Embryonic facial prominence (tissue), 1 donor: ENCODE measurements at regions not wholly inside any gene's neighbourhood (a gene's known extent, or its start where the extent isn't known, plus 50 kb on each side); places are given as distances from the start of the nearest gene placed in this dataset.

Experiments used
- DNase-seq: peaks from one replicate; pipeline ENCODE4 v3.0.0-alpha.2; 2016; ENCODE audit errors: extremely low spot score

DNA sequence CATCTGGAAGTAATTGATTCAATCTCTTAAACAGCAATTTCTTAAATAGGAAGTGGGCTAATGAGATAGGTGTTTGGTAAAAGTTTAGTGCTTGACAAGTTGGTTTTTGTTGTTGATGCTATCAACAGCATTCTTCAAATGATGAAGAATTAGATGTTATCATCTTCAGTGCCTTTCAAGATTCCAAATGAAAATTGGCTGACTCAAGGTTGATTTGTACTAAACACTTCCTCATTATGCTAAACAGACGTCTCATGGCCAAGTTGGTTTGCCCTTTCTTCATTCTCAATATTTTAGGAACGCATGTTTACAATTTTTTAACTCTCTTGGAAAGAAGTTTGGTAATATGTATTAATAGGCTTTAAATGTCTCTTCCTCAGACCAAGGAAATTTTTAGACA, 86.0 kb downstream of the MID1IP1 start:
- no peak for DNase-seq

DNA sequence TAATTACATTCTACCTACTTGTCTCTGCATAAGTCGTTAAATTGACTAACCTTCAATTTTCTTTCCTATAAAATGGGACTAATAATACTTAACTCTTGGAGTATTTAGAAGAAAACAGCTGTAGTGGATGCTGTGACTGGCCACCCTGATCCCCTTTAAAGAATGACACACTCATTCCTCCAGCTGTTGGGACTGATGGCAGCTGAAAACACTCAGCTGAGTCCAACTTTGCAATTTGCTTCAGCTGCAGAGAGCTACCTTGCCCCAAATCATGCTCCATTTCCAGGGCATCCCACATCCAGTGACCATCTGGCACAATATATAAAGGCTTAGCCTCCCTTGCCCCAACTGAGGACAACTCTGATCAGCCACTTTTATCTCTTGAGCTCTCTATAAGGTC, 89.1 kb downstream of the MID1IP1 start:
- DNase-seq = no peak

DNA sequence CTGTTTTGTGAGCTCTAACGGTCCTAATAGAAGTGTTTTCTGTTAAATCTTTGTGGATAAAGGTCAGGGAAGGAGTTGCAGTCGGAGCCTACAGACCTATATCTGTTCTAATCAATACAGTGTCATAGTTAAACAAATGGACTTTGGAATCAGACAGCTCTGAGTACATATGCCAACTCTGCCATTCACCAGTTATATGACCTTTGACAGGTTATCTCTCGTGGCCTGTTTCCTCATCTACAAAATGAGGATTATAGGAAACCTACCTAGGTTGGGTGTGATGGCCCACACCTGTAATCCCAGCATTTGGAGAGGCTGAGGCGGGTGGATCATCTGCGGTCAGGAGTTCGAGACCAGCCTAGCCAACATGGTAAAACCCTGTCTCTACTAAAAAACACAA, 89.7 kb downstream of the MID1IP1 start:
- DNase-seq = no peak

DNA sequence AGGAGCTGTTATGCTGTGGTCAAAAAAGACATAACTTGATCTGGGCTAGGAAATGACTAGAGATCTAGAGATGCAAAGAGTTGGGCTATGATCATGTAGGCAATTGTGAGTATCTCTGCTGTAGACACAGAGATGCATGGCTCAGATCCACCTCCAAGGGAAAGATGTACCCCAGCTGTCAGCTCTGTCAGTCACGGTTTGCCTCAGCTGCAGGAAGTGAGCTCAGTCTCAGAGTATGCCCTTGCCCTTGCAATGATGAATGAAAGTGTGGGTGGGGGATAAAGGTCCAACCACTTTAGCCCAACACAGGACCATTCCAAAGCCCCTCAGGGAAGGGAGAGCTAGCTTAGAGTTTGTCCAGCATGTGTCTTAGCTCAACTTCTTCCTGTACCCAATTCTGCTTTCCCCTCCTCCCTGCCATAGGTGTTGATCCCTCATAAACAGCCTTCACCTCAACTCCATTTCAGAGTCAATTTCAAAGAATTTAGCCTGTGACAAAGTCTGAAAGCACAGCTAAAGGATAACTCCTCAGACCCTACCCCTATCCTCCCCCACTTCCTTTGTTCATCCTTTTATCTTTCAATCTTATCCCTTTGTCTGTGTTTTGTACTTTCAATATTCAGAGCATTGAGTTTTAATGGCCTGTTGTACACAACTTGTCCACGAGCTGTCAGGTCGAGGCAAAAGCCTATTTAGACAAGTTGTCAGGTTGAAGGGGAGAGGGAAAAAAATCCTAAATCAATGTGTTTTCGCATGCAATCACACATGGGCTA, 90.6 kb downstream of the MID1IP1 start:
- DNase-seq = no peak

DNA sequence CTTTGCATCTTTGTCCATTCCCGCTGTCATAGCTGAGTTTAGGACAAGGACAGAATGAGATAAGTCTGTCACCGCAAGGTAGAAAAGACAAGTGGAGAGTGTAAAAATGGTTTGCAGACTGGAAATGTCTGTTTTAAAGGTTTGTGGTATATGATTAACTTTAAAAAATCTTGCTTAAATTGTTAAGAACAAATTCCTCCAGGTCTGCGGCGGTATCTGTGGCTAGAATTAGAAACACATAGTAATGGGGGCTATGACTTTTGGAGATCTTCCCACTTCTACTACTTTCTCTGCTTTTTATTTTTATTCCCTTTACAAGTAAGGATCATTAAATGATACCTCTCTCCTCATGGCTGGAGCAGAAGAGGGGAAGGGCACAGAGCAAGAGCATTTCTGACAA, 92.2 kb downstream of the MID1IP1 start:
- no peak for DNase-seq

DNA sequence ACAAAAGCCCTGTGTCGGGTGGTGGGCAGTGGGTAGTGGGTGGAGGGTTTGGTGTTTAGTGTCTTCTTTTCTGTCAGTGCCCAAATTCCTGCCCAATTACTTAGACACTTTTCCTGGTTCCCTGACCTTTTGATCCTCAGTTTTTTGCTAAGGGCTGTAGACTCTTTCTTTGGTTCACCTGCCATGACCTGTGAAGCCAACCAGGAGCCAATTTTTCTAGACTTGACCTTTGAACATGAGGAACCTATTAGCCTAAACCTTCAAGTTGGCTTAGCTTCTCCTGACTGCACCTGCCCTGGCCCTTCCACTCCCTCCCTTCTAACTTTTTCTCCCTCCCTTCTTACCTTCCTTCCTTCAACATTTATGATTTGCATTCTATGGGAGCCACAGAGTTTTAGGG, 94.5 kb downstream of the MID1IP1 start:
- DNase-seq = no peak

DNA sequence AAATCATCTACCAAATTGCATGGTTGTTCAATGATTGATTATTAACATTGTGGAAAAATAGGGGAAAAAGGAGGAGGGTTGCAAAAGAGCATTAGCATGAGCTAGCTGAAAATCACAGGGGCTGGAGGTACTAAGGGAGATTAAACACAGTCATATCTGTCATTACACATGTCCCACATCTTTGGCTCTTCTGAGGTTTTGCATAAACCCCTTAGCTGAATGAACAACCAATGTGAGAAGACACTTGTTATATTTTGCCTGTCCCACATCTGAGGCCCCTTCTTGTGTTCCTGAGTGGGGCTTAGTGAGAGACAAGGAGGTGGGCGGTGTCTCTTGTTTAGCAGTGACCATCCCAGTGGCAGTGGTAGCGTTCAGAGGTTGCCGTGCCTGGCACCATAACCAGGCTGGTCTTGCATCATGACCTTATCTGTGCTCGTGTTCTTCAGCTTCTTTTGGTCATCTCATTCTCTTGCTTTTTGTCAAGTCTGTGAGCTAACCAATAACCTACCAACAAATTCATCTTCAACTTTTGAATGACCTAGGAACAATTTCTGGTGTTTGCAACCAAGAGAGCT, 95.6 kb downstream of the MID1IP1 start:
- no peak for DNase-seq

DNA sequence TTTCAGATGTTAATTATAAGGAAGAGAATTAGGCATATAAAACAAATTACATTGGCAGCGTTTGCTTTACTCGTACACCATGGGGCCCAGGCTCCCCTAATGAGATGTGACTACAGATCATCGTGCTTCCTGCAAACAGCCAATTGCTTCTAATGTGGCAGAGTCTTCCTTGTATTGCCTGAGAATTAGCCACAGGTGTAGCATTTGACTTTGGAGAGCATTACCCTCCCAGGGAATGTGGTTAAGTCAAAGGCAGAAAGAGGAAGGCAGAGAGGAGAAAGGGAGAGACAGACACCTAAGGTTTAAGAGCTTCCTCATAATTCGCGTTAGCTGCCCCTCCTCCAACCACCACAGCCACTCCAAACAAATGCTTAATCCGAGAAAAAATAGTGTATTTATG, 97.0 kb downstream of the MID1IP1 start:
- DNase-seq = no peak

DNA sequence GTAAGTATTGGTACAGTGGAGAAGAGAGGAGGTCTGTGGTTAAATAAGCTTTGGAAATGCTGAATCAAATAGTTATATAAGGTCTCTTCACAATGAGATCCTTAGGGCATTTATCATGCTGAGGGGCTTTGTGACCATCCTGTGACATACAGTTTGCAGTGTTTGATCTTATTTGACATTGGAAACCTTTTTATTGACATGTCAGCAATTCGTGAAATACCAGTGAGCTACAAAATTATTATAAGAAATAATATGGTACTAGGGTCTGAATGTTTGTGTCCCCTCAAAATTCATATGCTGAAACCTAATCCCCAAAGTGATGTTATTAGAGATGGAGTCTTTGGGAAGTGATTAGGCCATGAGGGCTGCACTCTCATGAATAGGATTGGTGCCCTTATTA, 98.4 kb downstream of the MID1IP1 start:
- DNase-seq = no peak

DNA sequence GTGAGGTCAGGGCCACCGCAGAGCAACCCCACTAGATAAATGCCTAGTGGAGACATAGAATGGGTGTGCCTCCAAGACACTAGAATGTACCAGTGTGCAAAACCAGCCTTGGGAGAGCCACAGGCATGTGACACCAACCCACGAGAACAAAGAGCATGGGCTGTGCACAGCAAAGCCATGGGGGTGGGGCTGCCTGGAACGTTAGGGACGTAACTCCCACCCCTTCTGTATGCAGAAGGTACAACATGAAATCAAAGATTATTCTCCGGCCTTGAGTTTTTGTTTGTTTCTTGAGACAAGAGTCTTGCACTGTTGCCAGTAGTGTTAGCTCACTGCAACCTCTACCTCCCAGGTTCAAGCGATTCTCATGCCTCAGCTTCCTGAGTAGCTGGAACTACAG, 99.5 kb downstream of the MID1IP1 start:
- DNase-seq = no peak

DNA sequence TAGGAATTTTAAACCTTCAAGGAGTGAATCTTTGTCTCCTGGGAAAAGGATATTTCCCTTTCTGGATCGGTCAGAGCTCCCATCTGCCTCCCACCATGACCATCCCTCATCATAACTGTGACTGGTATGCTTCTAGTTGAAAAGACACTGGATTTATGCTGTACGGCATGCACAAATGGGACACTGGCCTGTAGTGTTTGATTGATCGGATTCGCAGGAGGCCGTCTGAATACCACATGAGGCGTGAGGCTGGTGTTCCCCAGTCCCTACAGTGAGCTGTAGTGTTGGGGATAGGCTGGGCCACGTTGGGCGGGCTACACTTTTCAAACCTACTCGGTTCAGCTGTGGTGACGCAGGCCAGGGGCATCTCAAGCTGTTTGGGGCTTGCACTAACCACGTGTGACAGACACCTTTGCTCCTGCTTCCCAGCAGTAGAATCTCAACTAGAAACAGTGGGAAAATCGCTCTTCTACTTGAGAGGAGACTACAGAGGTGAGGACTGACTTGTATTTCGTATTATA, 101.8 kb downstream of the MID1IP1 start:
- DNase-seq = no peak

DNA sequence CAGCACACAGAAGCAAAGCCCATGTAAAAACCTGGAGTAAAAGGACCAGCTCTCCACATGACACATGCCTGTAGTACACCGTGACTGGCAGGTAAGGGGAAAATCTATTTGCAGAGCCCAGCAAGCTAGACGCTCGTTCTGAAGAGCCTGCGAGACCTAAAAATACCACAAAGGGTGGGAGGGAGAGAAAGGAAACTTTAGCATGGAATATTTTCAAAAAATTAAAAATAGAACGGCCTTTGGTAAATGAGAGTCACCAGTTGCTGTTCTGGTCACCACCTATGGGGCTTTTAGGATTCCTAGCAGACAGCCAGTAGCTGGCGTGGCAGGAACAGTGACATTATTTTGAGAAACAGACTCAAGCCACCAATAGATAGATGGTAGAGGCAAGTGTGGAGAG, 115.5 kb downstream of the MID1IP1 start:
- no peak for DNase-seq

DNA sequence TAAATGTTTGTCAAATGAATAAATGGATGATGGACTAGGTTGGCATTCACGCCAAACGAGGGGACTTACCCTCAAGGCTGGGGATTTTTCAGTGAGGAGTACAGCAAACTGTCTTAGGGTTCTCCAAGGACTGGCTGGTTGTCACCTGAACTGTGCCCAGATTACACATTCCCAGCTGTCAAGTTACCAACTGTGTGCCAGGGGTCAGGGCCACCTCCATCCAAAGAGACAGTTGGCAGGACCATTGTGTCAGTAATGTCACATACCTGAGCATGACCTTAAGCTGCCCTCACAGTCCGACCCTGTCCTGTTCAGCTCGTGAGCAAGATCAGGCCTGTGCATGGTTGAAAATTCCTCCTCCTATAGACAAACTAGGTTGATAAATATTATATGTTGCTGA, 116.7 kb downstream of the MID1IP1 start:
- no peak for DNase-seq

DNA sequence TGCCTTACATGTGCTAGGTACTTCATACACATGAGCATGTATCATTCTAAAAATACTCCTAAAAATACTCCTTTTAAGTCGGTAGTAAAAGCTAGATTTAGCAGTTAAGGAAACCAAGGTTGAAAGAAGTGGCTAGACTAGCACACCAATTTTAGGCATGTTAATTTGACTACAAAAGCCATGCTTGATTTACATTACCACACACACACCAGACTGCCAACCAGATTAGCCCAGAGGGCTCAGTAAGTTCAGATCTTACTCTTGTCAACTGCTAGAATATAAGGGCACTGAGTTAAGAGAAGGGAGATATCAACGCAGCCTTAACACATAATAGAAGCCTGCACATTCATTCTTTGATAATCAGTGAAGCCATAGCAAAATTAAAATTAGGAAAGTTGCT, 117.9 kb downstream of the MID1IP1 start:
- no peak for DNase-seq

DNA sequence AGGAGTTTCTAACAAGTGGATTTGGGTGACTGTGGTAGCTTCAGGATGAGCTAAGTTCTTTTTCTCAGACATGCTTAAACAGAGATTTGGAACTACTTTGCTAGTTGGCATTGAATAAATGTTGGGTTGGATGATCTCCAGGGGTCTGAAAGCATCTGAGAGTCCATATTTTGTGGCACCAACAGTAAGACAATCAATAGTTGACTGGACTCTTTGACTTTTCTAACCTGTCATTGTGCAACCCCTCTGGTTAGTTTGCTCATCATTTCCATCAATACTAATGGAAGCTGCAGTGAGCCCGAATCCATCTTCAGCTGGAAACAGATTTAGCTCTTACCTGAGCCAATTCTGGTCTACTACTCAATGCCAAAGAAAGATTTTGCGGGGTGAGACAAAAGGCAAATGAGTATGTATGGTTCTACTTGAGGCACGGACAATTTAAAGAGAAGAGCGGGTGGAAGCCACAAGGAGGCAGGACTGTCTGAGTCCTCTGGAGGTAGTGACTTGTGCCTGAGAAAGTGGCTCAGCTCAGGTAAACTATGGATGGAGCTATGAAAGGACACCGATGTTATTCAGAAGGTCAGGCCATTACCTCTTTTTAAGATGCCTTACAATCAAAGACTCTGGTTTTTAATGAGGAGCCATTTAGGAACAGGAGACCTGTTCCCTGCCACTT, 118.7 kb downstream of the MID1IP1 start:
- DNase-seq = no peak

DNA sequence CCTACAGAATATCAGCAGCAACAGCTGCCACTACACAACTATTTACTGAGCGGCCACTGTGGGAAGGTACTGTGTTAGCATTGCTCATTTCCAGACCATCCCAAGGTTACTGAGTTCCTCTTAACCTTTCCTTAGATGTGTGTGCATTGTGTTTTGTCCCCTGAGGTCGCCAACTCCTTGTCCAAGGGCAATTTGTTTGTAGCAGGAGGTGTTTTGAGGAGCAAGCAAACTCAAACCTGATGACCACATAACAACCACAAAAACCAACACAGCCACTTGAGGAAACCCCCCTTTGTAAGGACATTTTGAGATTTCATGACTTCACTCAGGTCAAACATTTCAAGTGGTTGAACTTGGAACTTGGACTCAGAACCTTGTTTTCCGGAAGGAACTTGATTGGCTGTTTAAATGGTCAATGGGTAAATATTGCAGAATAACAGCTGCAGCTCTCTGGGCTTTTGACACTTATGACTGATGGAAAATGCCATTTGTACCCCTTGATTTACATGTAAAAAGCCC, 122.3 kb downstream of the MID1IP1 start:
- DNase-seq = no peak

DNA sequence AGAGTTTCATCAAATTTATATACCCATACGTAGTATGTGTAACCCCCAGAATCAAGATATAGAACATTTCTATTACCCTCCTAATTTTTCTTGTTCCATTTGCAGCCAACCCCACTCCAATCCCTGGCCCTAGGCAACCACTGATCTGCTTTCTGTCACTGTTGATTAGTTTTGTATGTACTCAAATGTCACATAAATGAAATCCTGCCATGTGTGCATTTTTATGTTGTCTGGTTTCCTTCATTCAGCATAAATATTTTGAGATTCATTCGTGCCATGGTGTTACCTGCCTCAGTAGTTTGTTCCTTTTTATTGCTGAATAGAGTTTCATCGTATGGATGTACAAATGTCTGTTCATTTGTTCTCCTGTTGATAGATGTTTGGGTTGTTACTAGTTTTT, 126.3 kb downstream of the MID1IP1 start:
- no peak for DNase-seq

DNA sequence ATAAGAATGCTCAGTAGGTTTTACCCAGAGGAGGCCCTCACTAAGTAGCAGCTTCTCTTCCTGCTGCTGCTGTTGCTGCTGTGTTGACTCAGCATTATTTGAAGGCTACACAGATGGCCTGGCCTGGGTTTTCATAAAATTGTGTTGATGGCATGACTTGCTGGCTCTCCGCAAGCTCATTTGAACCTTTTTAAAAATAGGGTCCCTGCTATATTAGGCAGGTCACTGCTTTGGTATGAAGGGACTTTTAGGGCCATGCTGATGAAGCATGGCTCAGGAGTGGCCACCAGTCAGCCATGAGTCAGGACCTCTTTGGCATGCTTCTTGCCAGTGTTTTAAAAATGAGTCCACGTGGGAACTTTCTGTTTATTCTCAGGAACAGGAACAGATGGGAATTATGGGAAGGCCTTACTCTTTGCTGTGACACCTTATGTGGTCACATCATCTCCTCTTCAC, 128.7 kb downstream of the MID1IP1 start:
- DNase-seq = no peak

DNA sequence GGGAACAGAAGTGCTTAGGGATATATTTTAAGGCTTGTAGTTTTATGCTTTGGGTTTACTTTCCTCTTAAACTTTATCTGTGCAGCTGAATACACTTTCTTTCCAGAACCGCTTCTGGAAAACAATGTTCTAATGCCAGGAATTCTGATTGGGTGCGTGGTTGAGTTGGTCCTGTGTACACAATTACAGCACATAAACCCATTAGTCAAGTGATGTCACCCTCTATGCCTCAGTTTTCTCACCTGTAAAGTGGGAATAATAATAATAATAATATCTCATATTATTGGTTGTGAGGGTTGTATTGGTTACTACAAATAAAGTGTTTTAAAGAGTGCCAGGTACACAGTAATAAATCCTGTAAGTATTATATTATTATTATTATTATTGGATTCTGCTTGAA, 129.2 kb downstream of the MID1IP1 start:
- no peak for DNase-seq

DNA sequence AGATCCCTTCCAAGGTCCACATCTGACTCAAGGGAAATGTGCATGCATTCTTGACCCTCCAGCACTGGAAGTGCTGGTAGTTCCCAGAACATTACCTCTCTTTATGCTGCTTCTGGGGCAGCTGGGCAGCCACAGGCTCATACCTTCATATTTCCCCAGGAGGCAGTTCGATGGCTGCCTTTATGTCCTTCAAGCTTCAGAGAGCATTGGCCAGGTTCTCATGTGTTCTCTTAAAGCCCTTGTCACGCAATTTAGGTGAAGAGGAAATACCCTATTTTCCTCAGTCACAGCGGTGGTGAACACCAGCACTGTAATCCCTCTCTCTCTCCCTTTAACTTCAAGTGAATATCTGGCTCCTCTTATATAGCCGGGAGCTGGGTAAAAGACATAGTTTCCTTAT, 134.3 kb downstream of the MID1IP1 start:
- DNase-seq = no peak

DNA sequence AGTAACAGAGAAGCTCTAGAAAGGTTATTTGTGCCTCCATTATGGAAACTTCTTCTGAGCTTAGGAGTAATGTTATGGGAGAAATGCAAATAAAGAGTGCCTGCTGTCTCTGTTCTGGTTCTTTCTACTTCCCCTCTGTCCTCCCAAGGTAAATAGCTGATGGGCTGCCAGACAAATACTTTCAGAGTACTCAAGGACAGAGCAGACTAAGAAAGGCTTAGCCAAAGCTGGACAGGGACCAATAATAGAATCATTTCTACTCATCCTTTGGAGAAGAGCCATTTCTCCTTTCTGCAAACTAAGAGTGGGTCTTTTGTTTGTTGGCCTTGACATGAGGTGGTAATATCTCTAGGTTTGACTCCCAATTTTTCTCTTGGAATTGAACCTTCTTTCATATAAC, 136.1 kb downstream of the MID1IP1 start:
- DNase-seq = no peak

DNA sequence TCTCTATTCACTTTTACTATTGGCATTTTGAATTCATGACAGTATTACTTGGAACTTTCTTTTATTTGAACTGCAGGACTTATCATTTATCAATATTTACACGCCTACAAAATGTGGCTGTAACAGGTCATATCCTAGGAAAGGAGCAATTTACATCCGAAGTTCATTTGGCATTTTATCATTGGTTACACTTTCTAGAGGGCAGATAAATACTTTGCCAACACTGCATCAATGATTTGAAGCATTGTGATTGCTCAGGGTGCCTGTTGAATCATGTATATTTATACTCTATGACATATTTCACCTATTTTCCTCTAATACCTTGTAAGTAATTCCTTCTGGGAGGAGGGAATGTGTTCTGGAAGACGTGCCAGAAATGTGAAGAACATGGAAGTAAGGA, 136.7 kb downstream of the MID1IP1 start:
- no peak for DNase-seq

DNA sequence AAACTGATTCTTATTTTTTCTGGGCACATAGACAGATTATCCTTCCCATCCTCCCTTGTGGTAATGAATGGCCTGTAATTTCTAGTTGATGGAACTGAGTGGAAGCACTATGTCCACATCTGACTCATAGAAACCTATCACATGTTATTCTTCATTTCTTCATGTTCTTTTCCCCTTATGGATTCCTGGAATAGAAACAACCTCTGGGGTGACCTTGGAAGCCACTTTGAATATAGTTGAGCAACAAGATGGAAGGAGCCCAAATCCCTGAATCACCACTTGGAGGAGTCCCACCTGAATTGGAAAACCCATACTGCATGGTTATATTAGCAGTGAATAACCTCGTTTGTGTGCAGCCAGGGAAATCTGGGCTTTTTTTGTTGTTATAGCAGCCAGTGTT, 137.8 kb downstream of the MID1IP1 start:
- DNase-seq = no peak
